MCF 10A (cell line): ENCODE measurements at regions not wholly inside any gene's neighbourhood (a gene's known extent, or its start where the extent isn't known, plus 50 kb on each side); places are given as distances from the start of the nearest gene placed in this dataset.
"Not testable (repeated sequence)": the region's sequence is repeated elsewhere in the genome, so short reads cannot be mapped to it uniquely, and the experiment has no call there.

Experiments
- BruUV-seq: library from RNA; stranded (reverse); fragments of 400-500 nt; replicated peaks from 2 replicates; lab custom pipeline; 2021; lab: Mats Ljungman, UMichigan
- CTCF ChIA-PET: fragments of 300-600 bp; sonication (Branson Sonifier 250); formaldehyde crosslinking; extraction: SDS; loops from one replicate; lab custom pipeline; 2021; ENCODE audit warnings: antibody characterized with exemption, inconsistent platforms; lab: Yijun Ruan, JAX
- POLR2A ChIA-PET: fragments of 300-600, 350-650 bp; sonication (Branson Sonifier 250); formaldehyde crosslinking; extraction: SDS; loops from one replicate; lab custom pipeline; 2020; ENCODE audit warnings: antibody characterized with exemption, inconsistent platforms; lab: Yijun Ruan, JAX
- DNase-seq: peaks from one replicate; pipeline ENCODE4 v3.0.0-alpha.2; 2018; ENCODE audit not compliant: unreplicated experiment
- H3K27ac Mint-ChIP-seq: one replicate; pipeline ENCODE4 v1.8.0; 2022; ENCODE audit warnings: mild to moderate bottlenecking, low read depth, mixed read lengths; ENCODE audit not compliant: unreplicated experiment
- H3K27me3 Mint-ChIP-seq: one replicate; pipeline ENCODE4 v1.8.0; 2022; ENCODE audit warnings: mixed read lengths; ENCODE audit not compliant: insufficient read depth, unreplicated experiment
- H3K36me3 Mint-ChIP-seq: one replicate; pipeline ENCODE4 v1.8.0; 2022; ENCODE audit warnings: mild to moderate bottlenecking, moderate library complexity, mixed read lengths; ENCODE audit not compliant: insufficient read depth, unreplicated experiment
- H3K4me1 Mint-ChIP-seq: one replicate; pipeline ENCODE4 v1.8.0; 2022; ENCODE audit warnings: mixed read lengths; ENCODE audit not compliant: insufficient read depth, unreplicated experiment
- H3K4me3 Mint-ChIP-seq: one replicate; pipeline ENCODE4 v1.8.0; 2022; ENCODE audit warnings: mild to moderate bottlenecking, moderate library complexity, mixed read lengths; ENCODE audit not compliant: unreplicated experiment
- H3K9me3 Mint-ChIP-seq: one replicate; pipeline ENCODE4 v1.8.0; 2022; ENCODE audit warnings: mixed read lengths; ENCODE audit not compliant: unreplicated experiment
- intact Hi-C: fragments of 100-400 bp; cut with micrococcal nuclease; formaldehyde crosslinking; loops from 2 replicates; pipeline ENCODE4 v1.14.1; 2022

- peak overlapping the region; percentile 97 for H3K27ac Mint-ChIP-seq
- H3K27me3 Mint-ChIP-seq, BruUV-seq, CTCF ChIA-PET, POLR2A ChIA-PET, H3K36me3 Mint-ChIP-seq, H3K9me3 Mint-ChIP-seq, H3K4me3 Mint-ChIP-seq, intact Hi-C loops: not testable (repeated sequence)
- peaks cover 23% of the 10 kb centered on the region for H3K4me1 Mint-ChIP-seq
- peak; percentile 2 for DNase-seq
Observed at GRCh38 chr18:10619280-10619679, 93.5 kb downstream of the NAPG start.

GRCh38 chr18:10619833-10620232, 94.0 kb downstream of the NAPG start:
- H3K4me3 Mint-ChIP-seq, POLR2A ChIA-PET, BruUV-seq, intact Hi-C loops, H3K9me3 Mint-ChIP-seq, CTCF ChIA-PET, H3K27me3 Mint-ChIP-seq, DNase-seq, H3K36me3 Mint-ChIP-seq: not testable (repeated sequence)
- Mint-ChIP-seq H3K4me1 (peaks cover 23% of the 10 kb centered on the region), H3K27ac (peak overlapping the region; percentile 97)
